ENCODE measurements at regions not wholly inside any gene's neighbourhood (a gene's known extent, or its start where the extent isn't known, plus 50 kb on each side); places are given as distances from the start of the nearest gene placed in this dataset.

- POLR2A ChIA-PET: no interaction called here
- CTCF ChIA-PET: no interaction called here
- no peak for DNase-seq (ENCODE audit: extremely low spot score)
- TF ChIP-seq FOXM1 (IDR thresholded peaks at IDR 0.05; ENCODE audit: borderline replicate concordance): no peak
- no peak for TF ChIP-seq ELF4 (IDR thresholded peaks at IDR 0.05)
Measured at GRCh38 chr4:187174749-187175148, 451.1 kb upstream of the FAT1 start.

GRCh38 chr4:187175197-187175596, 451.5 kb upstream of the FAT1 start:
- TF ChIP-seq SUZ12 (IDR thresholded peaks at IDR 0.05): no peak
- TF ChIP-seq TARDBP (IDR thresholded peaks at IDR 0.05): no peak
- no peak for TF ChIP-seq L3MBTL2 (conservative IDR thresholded peaks at IDR 0.05)
- TF ChIP-seq NFRKB (IDR thresholded peaks at IDR 0.05): no peak
- TF ChIP-seq HDGF (IDR thresholded peaks at IDR 0.05; ENCODE audit: borderline replicate concordance): no peak
- no peak for TF ChIP-seq ARNT (IDR thresholded peaks at IDR 0.05)
- TF ChIP-seq BHLHE40 (IDR thresholded peaks at IDR 0.05; ENCODE audit: borderline replicate concordance): no peak
- TF ChIP-seq LEF1 (IDR thresholded peaks at IDR 0.05; ENCODE audit: borderline replicate concordance): no peak
- TF ChIP-seq PKNOX1 (IDR thresholded peaks at IDR 0.05): no peak
- TF ChIP-seq ELF4 (IDR thresholded peaks at IDR 0.05): no peak
- no peak for TF ChIP-seq ZNF384 (IDR thresholded peaks at IDR 0.05)
- no peak for TF ChIP-seq CTBP1 (IDR thresholded peaks at IDR 0.05; ENCODE audit: borderline replicate concordance)
- no peak for TF ChIP-seq FOXA1 (IDR thresholded peaks at IDR 0.05)
- no peak for TF ChIP-seq FOXK2 (IDR thresholded peaks at IDR 0.05)
- no peak for DNase-seq (ENCODE audit: extremely low spot score)
- ChIA-PET CTCF (interaction anchor here (1.0 kb wide), 1 partner anchor 20 kb away, joined by 3 read pairs; no protein-coding TSS in a partner anchor), POLR2A (no interaction called here)

GRCh38 chr4:187176261-187176910, 452.7 kb upstream of the FAT1 start:
- ChIA-PET CTCF (interaction anchor here (1.0 kb wide), 1 partner anchor 19 kb away, joined by 3 read pairs; no protein-coding TSS in a partner anchor), POLR2A (no interaction called here)
- TF ChIP-seq HDGF (IDR thresholded peaks at IDR 0.05; ENCODE audit: borderline replicate concordance) (no peak), ELF4 (IDR thresholded peaks at IDR 0.05) (no peak), PKNOX1 (IDR thresholded peaks at IDR 0.05) (no peak), SUZ12 (IDR thresholded peaks at IDR 0.05) (no peak), BHLHE40 (IDR thresholded peaks at IDR 0.05; ENCODE audit: borderline replicate concordance) (no peak), FOXA1 (IDR thresholded peaks at IDR 0.05) (no peak), NFRKB (IDR thresholded peaks at IDR 0.05) (no peak), SP1 (IDR thresholded peaks at IDR 0.05) (no peak), TARDBP (IDR thresholded peaks at IDR 0.05) (no peak), ARNT (IDR thresholded peaks at IDR 0.05) (no peak), FOXM1 (IDR thresholded peaks at IDR 0.05; ENCODE audit: borderline replicate concordance) (no peak), L3MBTL2 (conservative IDR thresholded peaks at IDR 0.05) (no peak), ZNF384 (IDR thresholded peaks at IDR 0.05) (no peak), FOXK2 (IDR thresholded peaks at IDR 0.05) (no peak), CTBP1 (IDR thresholded peaks at IDR 0.05; ENCODE audit: borderline replicate concordance) (no peak), LEF1 (IDR thresholded peaks at IDR 0.05; ENCODE audit: borderline replicate concordance) (no peak)
- no peak for DNase-seq (ENCODE audit: extremely low spot score)

GRCh38 chr4:187178084-187178483, 454.4 kb upstream of the FAT1 start:
- POLR2A ChIA-PET: no interaction called here
- CTCF ChIA-PET: no interaction called here
- no peak for DNase-seq (ENCODE audit: extremely low spot score)
- TF ChIP-seq FOXA1 (IDR thresholded peaks at IDR 0.05): no peak
- no peak for TF ChIP-seq SUZ12 (IDR thresholded peaks at IDR 0.05)
- no peak for TF ChIP-seq ARNT (IDR thresholded peaks at IDR 0.05)
- TF ChIP-seq CTBP1 (IDR thresholded peaks at IDR 0.05; ENCODE audit: borderline replicate concordance): no peak
- TF ChIP-seq TARDBP (IDR thresholded peaks at IDR 0.05): no peak
- TF ChIP-seq L3MBTL2 (conservative IDR thresholded peaks at IDR 0.05): no peak
- TF ChIP-seq SP1 (IDR thresholded peaks at IDR 0.05): no peak
- TF ChIP-seq NFRKB (IDR thresholded peaks at IDR 0.05): no peak
- TF ChIP-seq ELF4 (IDR thresholded peaks at IDR 0.05): no peak
- TF ChIP-seq FOXM1 (IDR thresholded peaks at IDR 0.05; ENCODE audit: borderline replicate concordance): no peak
- TF ChIP-seq FOXK2 (IDR thresholded peaks at IDR 0.05): no peak

DNA sequence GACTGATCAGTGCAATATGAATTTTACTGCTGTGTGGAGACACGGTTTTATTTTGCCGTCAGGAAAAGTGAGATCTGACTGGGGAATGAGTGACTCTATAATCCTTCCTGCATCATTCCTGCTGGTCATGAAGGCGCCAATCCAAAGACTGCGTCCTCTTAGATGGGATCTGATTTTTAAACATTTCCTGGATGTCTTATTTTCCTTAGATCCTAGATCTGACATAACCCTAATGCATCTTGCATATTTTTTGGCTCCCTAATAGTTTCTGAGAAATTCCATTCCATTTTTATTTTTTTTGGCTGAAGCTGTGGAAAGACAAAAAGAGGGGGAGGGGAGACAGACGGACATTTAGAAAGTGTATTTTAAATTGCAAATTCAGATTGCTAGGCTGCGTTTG, 454.9 kb upstream of the FAT1 start:
- no peak for DNase-seq (ENCODE audit: extremely low spot score)
- POLR2A ChIA-PET: no interaction called here
- CTCF ChIA-PET: no interaction called here
- no peak for TF ChIP-seq SUZ12 (IDR thresholded peaks at IDR 0.05)
- TF ChIP-seq LEF1 (IDR thresholded peaks at IDR 0.05; ENCODE audit: borderline replicate concordance): no peak
- TF ChIP-seq TARDBP (IDR thresholded peaks at IDR 0.05): no peak
- no peak for TF ChIP-seq NFRKB (IDR thresholded peaks at IDR 0.05)
- TF ChIP-seq HDGF (IDR thresholded peaks at IDR 0.05; ENCODE audit: borderline replicate concordance): no peak
- TF ChIP-seq ELF4 (IDR thresholded peaks at IDR 0.05): no peak
- no peak for TF ChIP-seq FOXK2 (IDR thresholded peaks at IDR 0.05)
- no peak for TF ChIP-seq ZNF384 (IDR thresholded peaks at IDR 0.05)
- no peak for TF ChIP-seq FOXM1 (IDR thresholded peaks at IDR 0.05; ENCODE audit: borderline replicate concordance)
- no peak for TF ChIP-seq BHLHE40 (IDR thresholded peaks at IDR 0.05; ENCODE audit: borderline replicate concordance)
- TF ChIP-seq ARNT (IDR thresholded peaks at IDR 0.05): no peak
- TF ChIP-seq L3MBTL2 (conservative IDR thresholded peaks at IDR 0.05): no peak
- TF ChIP-seq PKNOX1 (IDR thresholded peaks at IDR 0.05): no peak
- no peak for TF ChIP-seq SP1 (IDR thresholded peaks at IDR 0.05)
- no peak for TF ChIP-seq FOXA1 (IDR thresholded peaks at IDR 0.05)
- no peak for TF ChIP-seq CTBP1 (IDR thresholded peaks at IDR 0.05; ENCODE audit: borderline replicate concordance)
